ENCODE measurements at regions not wholly inside any gene's neighbourhood (a gene's known extent, or its start where the extent isn't known, plus 50 kb on each side); places are given as distances from the start of the nearest gene placed in this dataset.
"Not testable (repeated sequence)": the region's sequence is repeated elsewhere in the genome, so short reads cannot be mapped to it uniquely, and the experiment has no call there.

DNA sequence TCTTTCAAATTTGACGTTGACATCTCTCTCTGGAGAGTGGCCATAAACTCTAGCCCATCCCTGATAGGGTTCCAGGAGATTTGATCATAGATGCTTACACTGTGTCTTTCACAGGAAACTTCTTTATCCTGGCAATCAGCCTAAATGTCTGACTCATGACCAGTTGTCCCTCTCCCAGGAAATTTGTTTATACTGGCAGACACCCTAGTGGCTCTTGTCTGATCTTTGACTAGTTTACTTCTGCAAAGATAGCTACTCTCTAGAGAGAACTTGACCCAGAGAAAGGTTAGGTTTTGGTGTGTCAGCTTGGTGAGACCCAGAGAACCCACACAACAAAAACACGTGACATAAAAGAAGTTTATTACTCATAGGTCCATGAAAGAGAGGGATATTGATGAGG, 509.8 kb downstream of the CENPC start:
- DNase-seq, result no peak

DNA sequence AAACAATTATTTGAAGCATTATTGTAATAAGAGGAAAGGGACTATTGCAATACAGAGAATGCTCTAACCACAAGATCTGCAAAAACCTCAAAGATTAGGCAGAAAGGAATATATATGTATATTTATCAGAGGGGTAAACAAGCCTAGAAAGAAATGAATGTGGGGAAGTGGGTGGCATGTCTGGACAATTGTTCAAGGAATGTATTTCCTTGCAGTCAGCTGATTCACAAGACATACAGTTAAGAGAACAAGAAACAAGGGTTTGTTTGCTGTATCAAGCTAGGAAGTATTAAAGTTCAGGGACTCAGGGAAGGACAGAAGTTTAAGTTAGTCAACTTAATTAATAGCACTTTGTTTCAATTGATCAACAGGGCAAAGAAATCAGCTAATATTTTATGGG, 514.7 kb downstream of the CENPC start:
- DNase-seq, result no peak

GRCh38 chr4:67020438-67020797, 524.9 kb downstream of the CENPC start:
- DNase-seq, result no peak

GRCh38 chr4:67019686-67020437, 525.4 kb downstream of the CENPC start:
- no peak for DNase-seq

DNA sequence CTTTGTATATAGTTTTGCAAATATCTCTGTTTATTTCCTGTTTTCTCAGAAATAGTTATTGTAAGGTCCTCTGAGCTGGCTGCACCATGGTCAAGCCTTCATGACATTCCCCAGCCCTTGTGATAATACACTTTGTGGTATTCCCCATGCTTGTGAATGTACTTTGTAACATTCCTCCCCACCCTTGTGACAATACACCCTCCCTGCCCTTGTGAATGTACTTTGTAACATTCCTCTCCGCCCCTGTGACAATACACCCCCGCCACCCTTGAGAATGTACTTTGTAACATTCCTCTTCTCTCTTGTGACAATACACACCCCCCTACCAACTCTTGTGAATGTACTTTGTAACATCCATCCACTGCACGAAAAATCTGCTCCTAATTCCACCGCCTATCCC, 530.7 kb downstream of the CENPC start:
- DNase-seq, result no peak

DNA sequence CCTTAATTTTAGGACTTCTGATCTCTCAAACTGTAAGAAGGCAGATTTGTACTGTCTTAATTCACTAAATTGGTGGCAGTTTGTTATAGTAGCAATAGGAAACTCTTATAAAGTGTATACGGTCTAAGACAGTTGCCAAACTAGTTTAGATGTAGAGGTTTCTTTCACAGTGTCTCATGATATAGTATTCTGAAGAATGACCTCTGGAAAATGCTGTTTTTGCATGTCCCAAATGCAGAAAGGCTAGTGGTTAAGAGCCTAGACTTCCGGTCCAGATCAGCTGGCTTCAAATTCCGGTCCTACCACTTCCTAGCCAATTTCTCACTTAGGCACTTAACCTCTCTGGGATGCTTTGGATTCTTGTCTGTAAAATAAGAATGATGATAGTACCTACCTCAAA, 538.5 kb downstream of the CENPC start:
- no peak for DNase-seq

DNA sequence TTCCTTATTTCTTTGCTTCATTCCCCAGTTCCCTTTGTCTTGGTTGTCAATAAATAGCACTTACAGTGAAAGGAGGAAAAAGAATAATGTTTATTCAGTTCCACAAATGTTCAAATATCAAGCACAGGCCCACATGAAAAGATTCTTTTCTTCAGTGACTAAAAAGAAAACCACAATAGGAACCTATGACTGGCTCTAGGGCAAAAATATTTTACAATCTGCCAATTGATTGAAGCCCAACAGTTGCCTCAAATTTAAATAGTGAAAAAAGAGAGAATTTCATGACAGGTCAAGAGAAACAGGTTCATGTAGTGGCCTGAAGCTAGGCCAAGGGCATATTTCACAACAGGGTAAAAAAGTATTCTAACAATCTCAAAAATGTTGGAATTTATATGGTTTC, 553.8 kb downstream of the CENPC start:
- no peak for DNase-seq

DNA sequence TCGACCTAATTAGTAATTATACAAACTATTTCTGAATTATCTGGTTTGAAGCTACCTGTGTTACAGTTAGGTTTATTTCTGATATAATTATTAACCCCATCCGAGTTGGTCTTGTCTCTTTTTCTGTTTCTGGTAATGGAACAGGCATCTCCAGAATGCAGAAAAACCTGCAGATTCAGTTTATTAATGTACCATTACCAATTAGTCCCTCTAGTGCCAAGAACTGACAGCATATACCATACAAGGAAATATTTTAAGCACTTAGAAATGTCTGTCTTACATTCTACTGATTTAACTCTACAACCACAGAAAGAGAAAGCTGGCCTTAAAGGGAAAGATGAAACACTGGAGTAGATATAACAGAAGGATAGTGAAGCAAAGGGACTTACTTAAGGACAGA, 570.6 kb downstream of the CENPC start:
- no peak for DNase-seq

- no peak for DNase-seq
These were observed 573.2 kb downstream of the CENPC start for GRCh38 chr4:66972087-66972486.

DNA sequence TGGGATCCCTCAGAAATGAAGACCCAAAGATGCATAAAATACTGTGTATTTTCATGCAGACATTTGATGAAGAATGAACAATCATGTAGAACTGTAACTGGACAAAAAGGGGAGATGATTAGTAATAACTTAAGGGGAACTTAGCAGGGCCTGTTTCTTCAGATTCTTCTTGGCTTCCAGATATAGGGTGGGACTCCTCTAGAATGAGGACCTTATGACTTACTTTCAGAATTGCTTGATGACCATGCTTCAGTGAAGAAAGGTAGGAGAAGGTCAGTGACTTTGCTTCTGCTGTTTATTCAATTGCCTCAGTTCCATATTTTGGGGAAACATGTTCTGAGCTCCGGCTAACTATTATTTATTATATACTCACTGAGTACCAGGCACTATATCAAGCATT, 580.8 kb downstream of the CENPC start:
- DNase-seq, result no peak

GRCh38 chr4:66963084-66963483, 582.2 kb downstream of the CENPC start:
- no peak for DNase-seq

GRCh38 chr4:66959207-66959606, 586.1 kb downstream of the CENPC start:
- no peak for DNase-seq

- DNase-seq, result no peak
These were observed 588.5 kb downstream of the CENPC start for GRCh38 chr4:66956852-66957251.

GRCh38 chr4:66956426-66956825, 588.9 kb downstream of the CENPC start:
- no peak for DNase-seq

DNA sequence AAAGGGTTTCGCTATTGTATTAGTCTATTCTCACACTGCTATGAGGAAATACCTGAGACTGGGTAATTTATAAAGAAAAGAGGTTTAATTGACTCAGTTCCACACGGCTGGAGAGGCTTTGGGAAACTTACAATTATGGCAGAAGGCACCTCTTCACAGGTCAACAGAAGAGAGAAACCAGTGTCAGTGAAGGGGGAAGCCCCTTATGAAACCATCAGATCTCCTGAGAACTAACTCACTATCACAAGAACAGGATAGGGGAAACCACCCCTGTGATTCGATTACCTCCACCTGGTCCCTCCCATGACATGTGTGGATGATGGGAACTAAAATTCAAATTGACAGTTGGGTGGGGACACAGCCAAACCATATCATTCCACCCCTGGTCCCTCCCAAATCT, 589.5 kb downstream of the CENPC start:
- DNase-seq, result no peak

GRCh38 chr4:66949419-66949818, 595.9 kb downstream of the CENPC start:
- no peak for DNase-seq

DNA sequence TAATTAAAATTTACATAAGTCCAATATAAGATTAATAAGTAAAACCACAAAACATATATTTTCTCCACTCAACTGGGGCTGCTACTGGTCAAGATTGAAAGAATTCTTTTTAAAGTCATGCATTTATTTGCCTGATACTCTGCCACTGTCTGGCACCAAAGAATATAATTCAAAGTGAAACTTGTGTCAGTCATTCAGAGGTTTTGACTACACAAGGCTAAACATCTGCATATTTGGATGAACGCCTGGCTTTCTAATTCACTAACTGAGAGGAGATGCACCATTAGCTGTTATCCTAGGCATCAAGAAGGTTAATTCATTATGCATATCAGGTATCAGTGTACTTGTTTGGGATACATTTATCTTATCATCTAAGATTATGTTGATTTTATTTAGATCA, 598.5 kb downstream of the CENPC start:
- DNase-seq, result no peak

GRCh38 chr4:66943112-66943511, 602.2 kb downstream of the CENPC start:
- DNase-seq, result no peak

DNA sequence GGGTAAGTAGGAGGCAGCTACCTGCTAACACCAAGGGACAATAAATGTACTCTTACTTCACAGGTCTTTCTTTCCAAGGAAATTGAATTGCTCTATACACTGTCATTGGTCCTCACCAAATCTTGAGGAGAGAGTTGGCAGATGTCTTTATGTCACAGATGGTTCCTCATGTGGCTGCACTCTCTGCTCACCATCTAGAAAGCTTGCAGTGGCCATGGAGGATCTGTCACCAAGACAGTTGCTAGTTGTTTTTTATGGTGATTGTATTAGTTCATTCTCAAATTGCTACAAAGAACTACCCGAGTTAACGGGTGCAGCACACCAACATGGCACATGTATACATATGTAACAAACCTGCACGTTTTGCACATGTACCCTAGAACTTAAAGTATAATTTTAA, 613.3 kb downstream of the CENPC start:
- DNase-seq, result not testable (repeated sequence)

DNA sequence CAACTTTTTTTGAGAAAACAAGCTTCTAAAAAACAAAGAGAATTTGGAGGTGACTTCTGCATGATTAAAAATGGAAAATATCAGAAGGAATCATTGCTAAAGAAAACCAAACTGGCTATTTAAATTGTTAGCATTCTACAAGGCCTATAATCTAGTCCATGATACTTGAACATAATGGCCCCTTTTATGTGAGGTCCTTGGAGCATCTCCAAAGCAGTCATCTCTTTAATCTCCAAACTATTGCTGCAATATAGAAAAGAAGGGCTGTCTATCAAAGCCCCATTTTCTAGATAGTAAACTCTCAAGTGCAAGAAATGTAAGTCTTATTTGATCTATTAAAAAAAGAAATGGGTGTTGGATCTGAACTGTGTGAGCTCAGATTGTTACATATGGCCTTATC, 615.1 kb downstream of the CENPC start:
- peak; percentile 14 for DNase-seq

DNA sequence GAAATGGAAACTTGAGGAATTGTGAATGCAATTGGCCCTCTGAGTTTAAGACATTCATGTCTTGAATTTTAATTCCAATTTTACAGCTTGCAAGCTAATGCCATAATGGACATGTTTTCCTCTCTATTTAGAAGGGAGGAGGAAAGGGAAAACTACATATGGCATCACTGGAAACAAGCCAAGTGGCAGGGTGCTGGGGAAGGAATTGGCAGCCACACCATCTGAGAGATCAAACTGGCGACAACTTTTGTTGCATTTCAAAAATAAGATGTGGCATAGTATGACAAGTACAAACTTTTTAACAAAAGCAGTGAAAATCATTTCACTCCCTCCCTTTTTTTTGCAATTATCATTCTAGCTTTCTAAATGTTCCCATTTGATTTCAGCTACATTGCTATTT, 615.6 kb downstream of the CENPC start:
- DNase-seq, result peak; percentile 64

GRCh38 chr4:66928881-66929280, 616.4 kb downstream of the CENPC start:
- not testable (repeated sequence) for DNase-seq

DNA sequence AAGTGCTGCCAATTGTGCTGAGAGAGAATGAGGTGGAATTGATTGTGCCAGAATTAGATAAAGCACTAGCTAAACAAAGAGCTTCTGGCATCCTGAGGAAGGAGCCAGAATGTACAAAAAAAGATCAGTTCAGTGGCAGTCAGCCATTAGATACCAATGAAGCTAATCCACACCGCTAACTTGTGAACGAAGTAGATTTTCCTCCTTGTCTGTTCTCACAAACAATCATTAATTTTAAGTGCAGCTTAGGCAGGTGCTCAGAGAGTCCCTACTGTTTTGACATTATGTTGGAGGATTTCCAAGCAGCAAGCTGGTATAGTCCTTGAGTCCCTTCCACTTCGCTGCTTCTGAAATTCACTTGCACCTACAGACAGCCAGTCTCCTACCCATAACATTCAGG, 617.4 kb downstream of the CENPC start:
- peak; percentile 91 for DNase-seq

DNA sequence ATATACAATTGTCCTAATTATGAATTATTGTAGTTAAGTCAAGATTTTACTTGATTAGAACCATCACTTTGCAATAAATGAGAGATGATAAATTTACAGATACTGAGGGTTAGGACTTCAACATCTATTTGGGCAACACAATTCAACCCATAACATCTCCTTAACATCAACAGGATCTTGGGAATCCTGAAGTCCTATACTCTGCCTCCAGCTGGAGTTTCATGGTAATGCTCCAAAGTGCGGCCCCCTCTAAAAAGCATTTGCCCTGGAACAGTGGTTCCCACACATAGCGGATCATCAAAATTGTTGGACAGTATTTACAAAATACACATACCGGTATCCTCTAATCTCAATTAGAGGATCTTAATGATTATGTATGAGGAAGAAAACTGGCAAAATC, 618.6 kb downstream of the CENPC start:
- DNase-seq, result no peak

- no peak for DNase-seq
These were observed 622.0 kb downstream of the CENPC start for GRCh38 chr4:66923081-66923865.
